Panc1 (cell line): ENCODE measurements at regions not wholly inside any gene's neighbourhood (a gene's known extent, or its start where the extent isn't known, plus 50 kb on each side); places are given as distances from the start of the nearest gene placed in this dataset.

Source experiments
- ATAC-seq: fragments of 200-7000 bp; cut with Tn5 transposase; 2 replicates; pipeline ENCODE4 v1.9.1; 2020; ENCODE audit warnings: mild to moderate bottlenecking, moderate library complexity
- BruUV-seq: library from RNA; stranded (reverse); fragments of 400-500 nt; replicated peaks from 2 replicates; lab custom pipeline; 2021; lab: Mats Ljungman, UMichigan
- CTCF ChIA-PET: fragments of 300-600 bp; sonication (Branson Sonifier 250); formaldehyde crosslinking; loops from one replicate; lab custom pipeline; 2022; ENCODE audit warnings: antibody characterized with exemption; lab: Charles Lee
- POLR2A ChIA-PET: fragments of 300-600 bp; sonication (Branson Sonifier 250); formaldehyde crosslinking; loops from one replicate; lab custom pipeline; 2022; ENCODE audit warnings: antibody characterized with exemption; lab: Charles Lee
- DNase-seq: peaks from one replicate; pipeline ENCODE4 v3.0.0-alpha.2; 2010; ENCODE audit warnings: low read depth, low spot score
- H3K27ac ChIP-seq: 2 replicates; pipeline ENCODE4 v1.5.1; 2011; ENCODE audit warnings: mild to moderate bottlenecking, low read length, inconsistent platforms
- H3K27me3 ChIP-seq: fragments of 200-500 bp; sonication (Bioruptor generic); 2 replicates; pipeline ENCODE4 v1.6.0; 2014; ENCODE audit warnings: low read length, inconsistent platforms; ENCODE audit not compliant: control insufficient read depth, insufficient read depth
- H3K36me3 ChIP-seq: fragments of 200-500 bp; sonication (Bioruptor generic); 2 replicates; pipeline ENCODE4 v1.5.1; 2014; ENCODE audit warnings: inconsistent platforms, mild to moderate bottlenecking, low read length, moderate library complexity; ENCODE audit not compliant: control insufficient read depth, insufficient read depth
- H3K4me1 ChIP-seq: 2 replicates; pipeline ENCODE4 v1.5.1; 2011; ENCODE audit warnings: inconsistent platforms, mild to moderate bottlenecking, low read length, moderate library complexity; ENCODE audit not compliant: control insufficient read depth, insufficient read depth
- H3K4me3 ChIP-seq, 2 experiments: 2 replicates each; pipeline ENCODE4 v1.5.1; 2011 to 2012; ENCODE audit warnings: low read depth in 2 of 2, low read length in 2 of 2, mild to moderate bottlenecking in 2 of 2, inconsistent platforms in 1 of 2, moderate library complexity in 1 of 2
- H3K9me3 ChIP-seq: fragments of 200-500 bp; sonication (Bioruptor generic); 2 replicates; pipeline ENCODE4 v1.5.1; 2014; ENCODE audit warnings: low read depth, mild to moderate bottlenecking, inconsistent platforms, low read length, moderate library complexity; ENCODE audit not compliant: control insufficient read depth, insufficient read depth
- POLR2AphosphoS5 ChIP-seq: IDR thresholded peaks from 2 replicates; pipeline ENCODE4 v1.6.1; 2012; ENCODE audit warnings: mild to moderate bottlenecking, low read depth, low read length, moderate library complexity
- SIN3A ChIP-seq: IDR thresholded peaks from 2 replicates; pipeline ENCODE4 v1.6.1; 2012; ENCODE audit warnings: low read depth, mild to moderate bottlenecking, low read length, moderate library complexity, borderline replicate concordance; ENCODE audit not compliant: insufficient read depth
- TCF7L2 ChIP-seq: IDR thresholded peaks from 2 replicates; pipeline ENCODE4 v1.6.1; 2011; ENCODE audit warnings: mild to moderate bottlenecking, low read depth, low read length, inconsistent platforms
- in situ Hi-C: cut with HindIII; loops from 2 replicates; pipeline ENCODE4 v1.10.0; 2016; ENCODE audit warnings: low sequenced_read_pairs, low pct_unique_long_range_greater_than_20kb
- intact Hi-C: fragments of 100-400 bp; cut with micrococcal nuclease; formaldehyde crosslinking; loops from one replicate; pipeline ENCODE4 v1.10.0; 2022; ENCODE audit not compliant: unreplicated experiment
- TF ChIP-seq, protein P1 (sequence below): fragments of 450-650 bp; IDR thresholded peaks from 2 replicates; pipeline ENCODE4 v1.5.1; 2017; ENCODE audit warnings: mild to moderate bottlenecking
- TF ChIP-seq, protein P2 (sequence below), 2 experiments: IDR thresholded peaks; 2 replicates each; pipeline ENCODE4 v1.6.1; 2011 to 2012; ENCODE audit warnings: low read depth in 2 of 2, control low read depth in 1 of 2, low read length in 1 of 2, mild to moderate bottlenecking in 1 of 2, moderate library complexity in 1 of 2; ENCODE audit not compliant: insufficient read depth in 1 of 2

DNA sequence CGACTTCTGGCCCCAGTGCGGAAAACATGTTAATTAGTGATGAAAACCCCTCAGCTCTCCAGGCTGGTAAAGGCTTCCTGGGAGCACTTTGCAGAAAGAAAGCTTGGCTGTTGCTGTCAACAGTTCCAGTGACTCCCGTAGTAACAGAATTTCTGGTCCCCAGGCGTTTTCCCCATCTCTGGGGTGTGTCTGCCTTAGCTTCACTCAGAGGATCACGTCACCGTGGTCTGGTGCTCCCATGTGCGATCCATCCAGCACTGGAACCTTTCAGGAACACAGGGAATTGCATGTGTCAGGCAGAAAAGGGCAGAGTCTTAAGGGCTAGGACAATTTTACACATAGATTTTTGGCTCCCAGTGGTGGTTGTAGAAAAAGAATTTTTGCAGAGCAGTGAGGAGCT, 470.4 kb upstream of the USP24 start:
- ChIA-PET POLR2A (no interaction called here), CTCF (no interaction called here)
- H3K9me3 ChIP-seq, result no peaks in the 10 kb centered on the region
- no peak for ATAC-seq
- no peak for DNase-seq
- no peaks in the 10 kb centered on the region for H3K4me1 ChIP-seq
- no peak overlapping the region for H3K4me3 ChIP-seq
- no peaks in the 10 kb centered on the region for H3K36me3 ChIP-seq
- H3K27me3 ChIP-seq, result no peaks in the 10 kb centered on the region
- no TSS peak for BruUV-seq
- H3K27ac ChIP-seq, result no peak overlapping the region
- intact Hi-C loops (no loop called here), in situ Hi-C loops (no loop called here)
- TF ChIP-seq, protein P1, sequence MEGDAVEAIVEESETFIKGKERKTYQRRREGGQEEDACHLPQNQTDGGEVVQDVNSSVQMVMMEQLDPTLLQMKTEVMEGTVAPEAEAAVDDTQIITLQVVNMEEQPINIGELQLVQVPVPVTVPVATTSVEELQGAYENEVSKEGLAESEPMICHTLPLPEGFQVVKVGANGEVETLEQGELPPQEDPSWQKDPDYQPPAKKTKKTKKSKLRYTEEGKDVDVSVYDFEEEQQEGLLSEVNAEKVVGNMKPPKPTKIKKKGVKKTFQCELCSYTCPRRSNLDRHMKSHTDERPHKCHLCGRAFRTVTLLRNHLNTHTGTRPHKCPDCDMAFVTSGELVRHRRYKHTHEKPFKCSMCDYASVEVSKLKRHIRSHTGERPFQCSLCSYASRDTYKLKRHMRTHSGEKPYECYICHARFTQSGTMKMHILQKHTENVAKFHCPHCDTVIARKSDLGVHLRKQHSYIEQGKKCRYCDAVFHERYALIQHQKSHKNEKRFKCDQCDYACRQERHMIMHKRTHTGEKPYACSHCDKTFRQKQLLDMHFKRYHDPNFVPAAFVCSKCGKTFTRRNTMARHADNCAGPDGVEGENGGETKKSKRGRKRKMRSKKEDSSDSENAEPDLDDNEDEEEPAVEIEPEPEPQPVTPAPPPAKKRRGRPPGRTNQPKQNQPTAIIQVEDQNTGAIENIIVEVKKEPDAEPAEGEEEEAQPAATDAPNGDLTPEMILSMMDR, result no peak
- TF ChIP-seq SIN3A (no peak), TCF7L2 (no peak), POLR2AphosphoS5 (no peak)
- TF ChIP-seq, protein P2, sequence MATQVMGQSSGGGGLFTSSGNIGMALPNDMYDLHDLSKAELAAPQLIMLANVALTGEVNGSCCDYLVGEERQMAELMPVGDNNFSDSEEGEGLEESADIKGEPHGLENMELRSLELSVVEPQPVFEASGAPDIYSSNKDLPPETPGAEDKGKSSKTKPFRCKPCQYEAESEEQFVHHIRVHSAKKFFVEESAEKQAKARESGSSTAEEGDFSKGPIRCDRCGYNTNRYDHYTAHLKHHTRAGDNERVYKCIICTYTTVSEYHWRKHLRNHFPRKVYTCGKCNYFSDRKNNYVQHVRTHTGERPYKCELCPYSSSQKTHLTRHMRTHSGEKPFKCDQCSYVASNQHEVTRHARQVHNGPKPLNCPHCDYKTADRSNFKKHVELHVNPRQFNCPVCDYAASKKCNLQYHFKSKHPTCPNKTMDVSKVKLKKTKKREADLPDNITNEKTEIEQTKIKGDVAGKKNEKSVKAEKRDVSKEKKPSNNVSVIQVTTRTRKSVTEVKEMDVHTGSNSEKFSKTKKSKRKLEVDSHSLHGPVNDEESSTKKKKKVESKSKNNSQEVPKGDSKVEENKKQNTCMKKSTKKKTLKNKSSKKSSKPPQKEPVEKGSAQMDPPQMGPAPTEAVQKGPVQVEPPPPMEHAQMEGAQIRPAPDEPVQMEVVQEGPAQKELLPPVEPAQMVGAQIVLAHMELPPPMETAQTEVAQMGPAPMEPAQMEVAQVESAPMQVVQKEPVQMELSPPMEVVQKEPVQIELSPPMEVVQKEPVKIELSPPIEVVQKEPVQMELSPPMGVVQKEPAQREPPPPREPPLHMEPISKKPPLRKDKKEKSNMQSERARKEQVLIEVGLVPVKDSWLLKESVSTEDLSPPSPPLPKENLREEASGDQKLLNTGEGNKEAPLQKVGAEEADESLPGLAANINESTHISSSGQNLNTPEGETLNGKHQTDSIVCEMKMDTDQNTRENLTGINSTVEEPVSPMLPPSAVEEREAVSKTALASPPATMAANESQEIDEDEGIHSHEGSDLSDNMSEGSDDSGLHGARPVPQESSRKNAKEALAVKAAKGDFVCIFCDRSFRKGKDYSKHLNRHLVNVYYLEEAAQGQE (IDR thresholded peaks at IDR 0.05; ENCODE audit: insufficient read depth in 1 of 2, low read depth in 2 of 2, low read length in 1 of 2), result no peak

DNA sequence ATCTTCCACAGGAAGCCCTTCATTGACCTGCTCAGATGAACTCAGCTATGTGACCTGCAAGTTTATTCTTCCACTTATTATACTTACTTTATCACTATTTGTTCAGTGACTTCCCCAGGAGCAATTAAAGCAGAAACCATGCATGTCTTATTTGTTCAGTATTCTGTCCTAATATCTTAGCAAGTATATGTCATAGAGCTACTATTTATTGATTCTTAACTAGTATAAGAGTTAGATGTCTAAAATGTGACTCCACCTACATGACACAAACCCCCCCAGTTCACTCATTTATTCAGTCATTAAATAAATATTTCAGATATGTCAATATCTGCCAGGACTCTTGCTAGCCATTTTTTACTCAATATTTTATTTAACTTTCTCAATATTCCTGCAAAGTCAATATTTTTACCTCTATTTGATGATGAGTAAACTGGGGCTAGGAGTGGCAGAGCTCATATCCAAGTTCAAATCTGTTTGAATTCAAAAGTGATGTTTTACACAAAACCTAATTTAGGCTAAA, 469.0 kb upstream of the USP24 start:
- no peak overlapping the region for H3K27ac ChIP-seq
- in situ Hi-C loops, result no loop called here
- POLR2A ChIA-PET, result no interaction called here
- H3K4me3 ChIP-seq, result no peak overlapping the region
- H3K4me1 ChIP-seq, result no peaks in the 10 kb centered on the region
- CTCF ChIA-PET, result no interaction called here
- no peaks in the 10 kb centered on the region for H3K9me3 ChIP-seq
- TF ChIP-seq, protein P1, result no peak
- TF ChIP-seq POLR2AphosphoS5, result no peak
- TF ChIP-seq SIN3A, result no peak
- TF ChIP-seq, protein P2 (IDR thresholded peaks at IDR 0.05; ENCODE audit: insufficient read depth in 1 of 2, low read depth in 2 of 2, low read length in 1 of 2), result no peak
- TF ChIP-seq TCF7L2, result no peak
- no peaks in the 10 kb centered on the region for H3K36me3 ChIP-seq
- no peaks in the 10 kb centered on the region for H3K27me3 ChIP-seq
- intact Hi-C loops, result no loop called here
- ATAC-seq (no peak), DNase-seq (no peak)
- BruUV-seq, result no TSS peak
